Superior temporal gyrus (tissue), 1 donor: ENCODE measurements at regions not wholly inside any gene's neighbourhood (a gene's known extent, or its start where the extent isn't known, plus 50 kb on each side); places are given as distances from the start of the nearest gene placed in this dataset.

Experiments used
- DNase-seq: peaks from one replicate; pipeline ENCODE4 v3.0.0-alpha.2; 2016; ENCODE audit errors: extremely low spot score

DNA sequence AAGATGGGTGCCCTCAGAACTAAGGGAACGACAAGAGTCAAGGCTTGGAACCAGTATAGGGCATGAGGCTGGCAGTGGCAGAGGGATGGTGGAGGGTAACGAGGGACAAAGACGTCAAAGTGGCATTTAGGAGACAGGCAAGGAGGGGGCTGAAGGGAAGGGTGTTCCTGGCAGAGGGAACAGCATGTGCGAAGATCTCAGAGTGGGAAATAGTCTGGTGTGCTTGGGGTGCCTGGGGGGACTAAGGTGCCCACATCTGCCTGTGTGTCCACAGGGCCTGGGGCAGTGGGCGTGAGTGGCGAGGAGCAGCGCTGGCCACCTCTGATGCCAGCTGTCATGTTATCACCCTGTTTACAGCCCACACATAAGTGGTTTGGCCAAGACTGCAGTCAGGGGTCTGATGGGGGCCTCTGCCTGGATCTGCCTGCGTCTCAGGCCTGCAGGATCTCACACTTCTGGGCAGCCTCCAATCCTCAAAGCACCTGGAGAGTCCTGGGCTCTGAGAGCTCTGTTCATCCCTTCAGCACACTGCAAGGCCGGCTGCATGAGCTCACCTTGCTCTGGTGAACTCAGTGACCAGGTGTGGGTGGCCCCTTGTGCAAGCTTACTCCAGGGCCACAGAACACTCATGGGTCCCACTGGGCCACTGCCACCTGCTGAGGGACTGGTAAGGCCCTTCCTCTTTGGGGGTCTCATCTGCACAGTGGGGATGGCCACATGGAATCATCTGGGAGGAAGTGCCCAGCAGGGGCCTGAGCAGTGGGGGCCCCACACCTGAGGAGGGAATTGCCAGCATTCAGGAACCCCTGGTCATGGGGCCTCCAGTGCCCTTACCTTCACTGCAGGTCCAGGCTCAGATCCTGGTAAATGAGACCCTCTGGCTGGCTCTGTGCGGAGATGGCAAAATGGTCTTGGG lies 89.7 kb upstream of the SHISAL1 start:
- DNase-seq: no peak

GRCh38 chr22:44401783-44402110 lies 89.0 kb upstream of the SHISAL1 start:
- no peak for DNase-seq

DNA sequence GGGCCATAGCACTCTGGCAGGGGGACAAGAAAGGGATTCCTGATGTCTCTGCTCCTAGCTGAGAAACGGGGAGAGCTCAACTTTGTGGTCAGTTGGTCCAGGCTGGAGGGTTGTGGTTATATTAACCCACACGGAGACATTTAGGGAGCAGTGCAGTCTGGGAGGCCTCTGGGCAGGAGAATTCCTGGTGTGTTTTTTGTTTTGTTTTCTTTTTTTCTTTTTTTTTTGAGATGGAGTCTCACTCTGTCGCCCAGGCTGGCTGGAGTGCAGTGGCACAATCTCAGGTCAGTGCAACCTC lies 88.0 kb upstream of the SHISAL1 start:
- DNase-seq: no peak

DNA sequence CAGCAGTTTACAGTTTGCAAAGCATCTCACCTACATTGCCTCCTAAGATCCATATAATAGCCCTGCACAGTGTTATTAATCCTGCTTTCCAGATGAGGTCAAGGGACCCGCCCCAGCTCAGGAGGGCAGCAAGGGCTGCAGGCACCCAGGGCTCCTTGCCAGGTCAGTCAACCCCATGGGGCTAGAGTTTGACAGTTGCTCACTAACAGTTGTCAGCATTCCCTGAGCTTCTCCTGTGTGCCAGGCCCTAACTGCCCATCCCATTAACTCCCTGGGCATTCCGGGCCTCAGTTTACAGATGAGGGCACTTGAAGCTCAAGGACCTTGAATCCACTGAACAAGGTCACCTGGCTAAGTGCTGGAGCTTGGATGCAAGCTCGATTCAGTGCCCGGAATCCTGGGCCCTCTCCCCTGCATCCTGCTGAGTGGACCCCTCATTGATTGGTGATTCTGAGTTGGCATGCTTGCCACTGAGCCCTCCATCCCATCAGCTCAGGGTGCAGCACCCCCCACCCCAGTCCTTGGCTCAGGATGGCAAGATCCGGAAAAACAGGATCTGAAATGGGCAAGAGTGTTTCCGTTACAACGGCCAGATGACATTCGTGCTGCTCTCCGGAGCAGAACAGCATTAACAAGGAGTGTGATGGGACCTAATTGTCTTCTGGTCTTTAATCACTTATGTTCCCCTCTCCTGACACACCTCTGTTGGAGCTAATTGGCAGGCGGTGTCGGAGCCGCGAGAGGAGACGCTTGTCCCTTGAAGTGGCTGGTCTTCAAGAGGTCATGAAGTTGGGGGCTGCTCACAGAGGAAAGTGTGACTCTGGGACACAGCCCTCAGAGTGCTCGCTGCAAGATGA lies 87.4 kb upstream of the SHISAL1 start:
- no peak for DNase-seq

GRCh38 chr22:44398856-44399837 lies 86.4 kb upstream of the SHISAL1 start:
- no peak for DNase-seq

GRCh38 chr22:44396727-44397722 lies 84.3 kb upstream of the SHISAL1 start:
- no peak for DNase-seq

DNA sequence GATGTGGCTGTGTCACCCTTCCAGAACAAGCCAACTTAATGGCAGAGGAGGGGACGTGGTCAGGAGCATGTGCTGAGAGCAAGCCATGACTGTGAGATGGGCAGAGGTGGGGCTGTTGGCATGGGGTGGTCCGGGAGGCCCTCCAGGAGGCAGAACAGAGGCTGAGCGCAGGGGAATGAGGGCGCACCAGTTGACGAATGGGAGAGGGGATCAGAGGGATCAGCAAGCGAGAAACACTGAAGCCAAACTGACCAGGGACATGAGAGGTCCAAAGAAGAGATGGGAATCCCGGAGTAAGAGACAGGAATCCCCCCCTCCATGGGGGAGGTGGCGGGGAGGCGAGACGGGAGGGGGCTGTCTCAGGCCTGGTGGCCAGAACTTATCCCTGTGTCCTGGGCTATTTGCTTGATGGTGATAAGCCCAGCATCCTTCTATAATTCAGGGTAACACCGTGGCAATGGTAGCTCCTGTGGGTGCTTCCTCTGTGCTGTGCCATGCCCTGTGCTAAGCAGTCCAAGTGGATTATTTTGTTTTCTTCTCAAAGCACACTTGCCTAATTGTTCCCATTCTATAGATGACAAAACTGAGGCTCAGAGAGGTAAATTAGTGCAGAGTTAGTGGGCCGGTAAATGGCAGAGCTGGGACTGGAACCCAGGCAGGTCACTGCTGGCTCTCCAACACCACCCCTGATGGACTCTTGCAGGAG lies 83.4 kb upstream of the SHISAL1 start:
- no peak for DNase-seq

- no peak for DNase-seq
Measured at GRCh38 chr22:44395118-44396005, 82.6 kb upstream of the SHISAL1 start.

DNA sequence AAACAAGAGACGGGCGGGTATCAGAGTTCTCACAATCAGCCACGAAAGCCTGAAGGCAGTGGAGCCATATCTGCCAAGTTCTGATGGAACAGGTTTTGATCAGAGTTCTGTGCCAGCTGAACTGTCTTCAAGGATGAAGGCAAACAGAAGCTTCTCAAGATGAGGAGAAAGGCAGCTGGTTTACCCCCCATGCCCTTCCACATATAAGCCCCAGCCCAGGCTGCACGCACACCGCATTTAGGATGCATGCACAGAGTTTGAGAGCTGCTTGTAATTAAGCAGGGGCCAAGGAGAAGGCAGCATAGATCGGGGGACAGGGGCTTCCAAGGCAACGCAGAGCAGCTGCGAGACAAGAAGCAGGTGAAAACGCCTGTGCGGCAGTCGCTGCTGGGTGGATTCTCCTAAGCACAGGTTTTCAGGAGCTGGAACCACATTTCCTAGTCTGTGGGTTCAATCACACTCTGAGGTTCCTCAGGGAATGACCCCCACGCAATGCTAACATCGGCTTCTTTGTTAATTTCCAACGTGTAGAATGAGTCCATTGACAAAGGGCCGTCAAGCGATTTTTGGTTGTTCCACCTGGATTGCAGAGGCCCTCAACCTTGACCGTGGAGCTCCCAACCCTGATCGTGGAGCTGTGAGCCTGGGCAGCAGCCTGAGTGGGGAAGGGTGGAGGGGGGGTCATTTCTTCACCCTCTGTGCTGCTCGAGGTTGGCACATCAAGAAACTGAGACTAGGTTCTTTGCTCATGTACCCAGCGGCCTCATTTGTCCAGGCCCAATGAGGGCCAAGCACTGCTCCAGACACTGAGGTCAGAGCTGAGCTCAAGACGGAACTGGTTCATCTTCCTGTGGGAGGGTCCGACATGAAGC lies 81.7 kb upstream of the SHISAL1 start:
- DNase-seq: no peak

GRCh38 chr22:44393066-44393465 lies 80.3 kb upstream of the SHISAL1 start:
- no peak for DNase-seq

DNA sequence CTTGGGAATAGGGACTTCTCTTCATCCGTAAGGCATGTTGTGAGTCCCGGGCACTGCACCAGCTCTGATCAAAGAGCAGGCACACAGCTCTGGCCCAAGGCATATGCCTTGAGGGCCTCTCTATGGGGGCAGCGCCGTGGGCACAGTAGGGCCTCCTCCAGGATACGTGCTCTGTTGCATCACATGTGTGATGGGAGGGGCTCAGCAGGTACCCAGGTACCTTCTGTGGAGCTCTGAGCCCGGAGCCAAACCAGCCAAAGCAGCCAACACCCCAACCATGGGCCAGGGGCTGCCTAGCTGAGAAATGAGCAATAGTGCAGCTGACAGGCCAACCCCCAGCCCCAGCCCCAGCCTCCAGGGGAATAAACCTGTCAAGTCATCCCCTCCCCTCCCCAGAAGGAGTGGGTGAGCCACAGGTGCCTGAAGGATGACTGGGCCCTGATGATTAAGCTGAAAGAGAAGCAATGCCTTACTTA lies 79.7 kb upstream of the SHISAL1 start:
- DNase-seq: no peak

GRCh38 chr22:44391481-44392445 lies 79.0 kb upstream of the SHISAL1 start:
- no peak for DNase-seq

GRCh38 chr22:44391015-44391414 lies 78.3 kb upstream of the SHISAL1 start:
- DNase-seq: no peak

- no peak for DNase-seq
Measured at GRCh38 chr22:44390613-44390970, 77.8 kb upstream of the SHISAL1 start.

DNA sequence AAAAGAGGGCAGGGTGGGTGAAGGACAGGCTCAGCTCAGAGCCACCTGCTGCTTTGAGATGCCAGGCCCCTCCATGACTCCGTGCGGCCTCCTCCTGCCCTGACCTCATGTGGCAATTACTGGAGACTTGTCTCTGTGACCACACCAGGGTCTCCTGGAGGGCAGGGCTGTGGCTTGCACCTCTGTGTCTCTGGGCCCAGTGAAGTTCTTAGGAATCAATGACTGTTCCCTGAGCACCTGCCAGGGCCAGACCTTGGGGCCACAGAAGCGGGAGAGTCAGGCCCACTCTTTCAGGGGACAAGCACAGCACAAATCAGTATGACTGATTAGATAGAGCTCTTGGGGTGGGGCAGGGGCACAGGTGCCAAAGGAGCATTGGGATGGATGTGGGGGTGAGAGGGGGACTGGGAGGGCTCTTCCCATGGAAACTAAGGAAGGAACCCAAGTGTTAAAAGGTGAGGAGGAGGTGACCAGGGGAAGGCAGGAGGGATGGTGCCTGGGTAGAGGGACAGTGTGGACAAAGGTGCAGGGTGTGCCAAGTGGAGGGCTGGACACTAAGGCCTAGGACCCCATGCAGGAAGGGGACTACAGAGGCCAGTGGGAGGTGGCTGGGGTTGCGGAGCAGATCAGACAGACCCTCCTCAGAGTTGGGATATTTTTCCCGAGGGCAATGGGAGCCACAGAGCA lies 77.3 kb upstream of the SHISAL1 start:
- no peak for DNase-seq

DNA sequence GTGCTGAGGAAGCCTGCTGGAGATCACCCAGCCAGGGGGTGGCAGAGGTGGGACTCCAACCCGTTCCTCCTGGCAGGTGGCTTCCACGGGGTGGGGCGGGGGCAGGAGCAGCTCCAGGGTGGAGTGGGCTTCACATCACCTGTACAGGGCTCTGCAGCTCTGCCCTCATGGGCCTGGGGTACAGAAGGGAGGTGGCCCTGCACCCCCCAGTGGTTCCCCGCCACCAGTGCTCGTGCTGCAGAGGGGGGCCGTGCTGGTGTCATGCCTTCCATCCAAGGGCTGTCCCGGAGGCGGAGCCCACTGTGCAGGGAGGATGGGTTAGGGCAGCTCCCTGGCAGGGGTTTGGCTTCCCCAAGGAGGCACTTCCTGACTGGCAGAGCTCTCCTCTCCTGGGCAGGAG lies 76.4 kb upstream of the SHISAL1 start:
- no peak for DNase-seq
